HG03565 (cell line): ENCODE measurements at regions not wholly inside any gene's neighbourhood (a gene's known extent, or its start where the extent isn't known, plus 50 kb on each side); places are given as distances from the start of the nearest gene placed in this dataset.

Experiments used
- ATAC-seq: cut with Tn5 transposase; IDR thresholded peaks from one replicate; pipeline ENCODE4 v1.9.1; 2021; ENCODE audit warnings: mild to moderate bottlenecking, moderate library complexity; ENCODE audit not compliant: unreplicated experiment

- ATAC-seq: no peak
Observed at GRCh38 chr1:98005326-98006010, 84.6 kb upstream of the DPYD start.

- ATAC-seq: no peak
Observed at GRCh38 chr1:98003442-98003841, 82.6 kb upstream of the DPYD start.

- ATAC-seq: no peak
Observed at GRCh38 chr1:98002288-98002687, 81.5 kb upstream of the DPYD start.

- no peak for ATAC-seq
Observed at GRCh38 chr1:98001764-98002163, 80.9 kb upstream of the DPYD start.

- ATAC-seq: no peak
Observed at GRCh38 chr1:97999320-97999719, 78.5 kb upstream of the DPYD start.

GRCh38 chr1:97996880-97997279, 76.0 kb upstream of the DPYD start:
- no peak for ATAC-seq

- ATAC-seq: no peak
Observed at GRCh38 chr1:97989094-97989680, 68.4 kb upstream of the DPYD start.

- ATAC-seq: no peak
Observed at GRCh38 chr1:97986041-97987005, 65.5 kb upstream of the DPYD start.

GRCh38 chr1:97983126-97983525, 62.3 kb upstream of the DPYD start:
- no peak for ATAC-seq

GRCh38 chr1:97980530-97980929, 59.7 kb upstream of the DPYD start:
- ATAC-seq: no peak

GRCh38 chr1:97976801-97977200, 56.0 kb upstream of the DPYD start:
- ATAC-seq: no peak
